ENCODE measurements at regions not wholly inside any gene's neighbourhood (a gene's known extent, or its start where the extent isn't known, plus 50 kb on each side); places are given as distances from the start of the nearest gene placed in this dataset.

DNA sequence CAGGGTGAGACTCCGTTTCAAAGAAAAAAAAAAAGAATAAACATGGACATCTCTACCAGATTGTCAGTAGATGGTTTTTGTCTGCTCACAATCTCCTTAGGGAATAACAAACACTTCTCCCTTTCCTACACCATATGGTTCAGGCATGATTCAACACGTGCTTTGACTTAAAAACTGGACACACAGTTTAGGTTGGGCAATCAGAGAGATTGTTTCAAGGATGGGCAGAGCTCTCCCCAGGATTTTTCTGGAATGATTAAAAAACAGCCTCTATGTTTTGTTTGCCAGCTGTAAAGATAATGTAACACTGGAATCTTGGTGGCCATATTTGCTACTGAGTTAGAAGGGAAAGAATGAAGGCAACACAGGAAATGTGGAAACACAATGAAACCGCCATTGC lies 150.1 kb upstream of the TSC22D1 start:
- no peak for DNase-seq (ENCODE audit: low read depth, low spot score)
- H3K79me2 ChIP-seq (ENCODE audit: insufficient read depth, low read length): no peaks in the 10 kb centered on the region
- no peak overlapping the region for H3K27ac ChIP-seq (ENCODE audit: low read depth, low read length)
- H4K20me1 ChIP-seq (ENCODE audit: insufficient read depth): no peaks in the 10 kb centered on the region
- peaks cover 4 to 29% of the 10 kb centered on the region in 2 experiments for H3K4me1 ChIP-seq (ENCODE audit: control insufficient read depth in 1 of 2, insufficient read depth in 2 of 2, low read length in 2 of 2)
- H3K27me3 ChIP-seq (ENCODE audit: insufficient read depth, low read length): no peaks in the 10 kb centered on the region
- no peaks in the 10 kb centered on the region for H3K36me3 ChIP-seq (ENCODE audit: control insufficient read depth in 1 of 2, insufficient read depth in 2 of 2, low read length in 2 of 2)
- TF ChIP-seq YY1 (IDR thresholded peaks at IDR 0.05; ENCODE audit: extremely low read depth, insufficient replicate concordance, low read depth, low read length) (no peak), JUND (IDR thresholded peaks at IDR 0.05) (no peak), SIN3A (IDR thresholded peaks at IDR 0.05; ENCODE audit: low read depth) (no peak), MAX (IDR thresholded peaks at IDR 0.05) (no peak), ZNF274 (IDR thresholded peaks at IDR 0.05; ENCODE audit: low read depth, low read length) (no peak), POLR2AphosphoS5 (IDR thresholded peaks at IDR 0.05; ENCODE audit: low read depth, low read length) (no peak), FOSL1 (IDR thresholded peaks at IDR 0.05; ENCODE audit: low read depth) (no peak), EGR1 (IDR thresholded peaks at IDR 0.05; ENCODE audit: low read depth) (no peak), ELF1 (IDR thresholded peaks at IDR 0.05; ENCODE audit: borderline replicate concordance, low read depth) (no peak)
- ChIA-PET POLR2A (interaction anchor here (0.8 to 1.4 kb wide), 2 partner anchors 12 to 98 kb away, joined by 3 to 5 read pairs; no protein-coding TSS in a partner anchor), CTCF (interaction anchor here (1.3 to 1.6 kb wide), 2 partner anchors 13 to 92 kb away, joined by 3 to 5 read pairs; no protein-coding TSS in a partner anchor), RAD21 (ENCODE audit: low non-redundant PET in 1 of 2, low total read pairs in 2 of 2, uncharacterized antibody in 2 of 2, unreplicated experiment in 2 of 2) (no interaction called here)
- no peak for ATAC-seq
- peak overlapping the region; percentile 96 for H2AFZ ChIP-seq (ENCODE audit: low read depth, low read length, poor library complexity, severe bottlenecking)
- no TSS peak for BruUV-seq (replicated peaks)
- H3K4me2 ChIP-seq (ENCODE audit: low read length): no peak overlapping the region
- intact Hi-C loops (cut with micrococcal nuclease): no loop called here
- no peak overlapping the region for H3K9ac ChIP-seq (ENCODE audit: low read length)
- no peak overlapping the region for H3K4me3 ChIP-seq (replicated peaks in 1 of 2; ENCODE audit: low read depth in 1 of 2, low read length in 2 of 2)
- H3K9me3 ChIP-seq (ENCODE audit: control insufficient read depth in 1 of 2, insufficient read depth in 1 of 2, low read depth in 1 of 2, low read length in 2 of 2): no peaks in the 10 kb centered on the region
- no peaks in the 10 kb centered on the region for H3K9me2 ChIP-seq (ENCODE audit: insufficient read depth)

DNA sequence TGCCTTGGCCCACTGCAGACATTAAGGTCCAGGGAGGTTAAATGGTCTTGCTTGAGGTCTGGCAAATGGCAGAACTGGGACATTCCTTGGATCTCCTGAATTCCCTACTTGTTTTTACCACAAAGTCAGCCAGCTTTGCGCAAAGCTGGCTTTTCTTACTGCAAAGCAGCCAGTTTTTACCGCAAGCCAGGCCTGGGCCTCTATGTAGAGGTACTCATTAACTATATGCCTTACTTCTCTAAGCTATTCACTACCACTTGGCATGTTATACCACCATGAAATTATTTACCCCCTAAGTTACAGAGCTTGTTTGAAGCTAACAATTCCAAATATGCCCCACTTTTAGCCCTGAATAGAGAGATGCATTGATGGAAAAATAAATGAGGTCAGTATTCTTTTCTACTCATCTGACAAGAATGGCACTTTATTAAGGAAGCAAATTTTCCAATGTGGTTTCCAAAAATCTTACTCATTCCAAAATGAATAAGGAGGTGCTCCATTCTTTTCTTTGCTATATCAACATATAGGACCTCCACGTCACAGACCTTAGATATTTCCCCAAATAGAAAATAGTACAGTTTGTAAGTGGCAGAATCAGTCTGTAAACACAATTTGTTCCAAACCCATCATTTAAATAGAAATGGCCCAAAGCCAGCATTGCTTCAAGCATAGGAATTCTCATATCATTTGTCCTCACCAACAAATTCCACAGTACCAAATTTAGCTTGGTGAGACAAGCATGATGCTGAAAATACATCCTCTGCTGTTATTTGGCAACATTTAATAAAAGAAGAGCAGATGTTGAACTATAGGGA lies 143.9 kb upstream of the TSC22D1 start:
- H3K27me3 ChIP-seq (ENCODE audit: insufficient read depth, low read length): no peaks in the 10 kb centered on the region
- H3K9ac ChIP-seq (ENCODE audit: low read length): no peak overlapping the region
- no peak for ATAC-seq
- ChIA-PET RAD21 (ENCODE audit: low non-redundant PET in 1 of 2, low total read pairs in 2 of 2, uncharacterized antibody in 2 of 2, unreplicated experiment in 2 of 2) (no interaction called here), CTCF (no interaction called here), POLR2A (interaction anchor here (1.1 kb wide), 1 partner anchor 285 kb away, joined by 3 read pairs; no protein-coding TSS in a partner anchor)
- TF ChIP-seq SP1 (IDR thresholded peaks at IDR 0.05; ENCODE audit: low read depth): no peak
- TF ChIP-seq POLR2A (IDR thresholded peaks at IDR 0.05; ENCODE audit: borderline replicate concordance, extremely low read depth, insufficient read depth, insufficient read length): no peak
- no peak for TF ChIP-seq ZBTB33 (IDR thresholded peaks at IDR 0.05; ENCODE audit: extremely low read depth, insufficient replicate concordance, low read length)
- TF ChIP-seq CEBPB (IDR thresholded peaks at IDR 0.05; ENCODE audit: low read depth): no peak
- TF ChIP-seq CBX3 (IDR thresholded peaks at IDR 0.05; ENCODE audit: low read depth): no peak
- no peaks in the 10 kb centered on the region for H3K9me3 ChIP-seq (ENCODE audit: control insufficient read depth in 1 of 2, insufficient read depth in 1 of 2, low read depth in 1 of 2, low read length in 2 of 2)
- no peak for DNase-seq (ENCODE audit: low read depth, low spot score)
- peaks cover 3 to 22% of the 10 kb centered on the region in 2 experiments for H3K4me1 ChIP-seq (ENCODE audit: control insufficient read depth in 1 of 2, insufficient read depth in 2 of 2, low read length in 2 of 2)
- H4K20me1 ChIP-seq (ENCODE audit: insufficient read depth): no peaks in the 10 kb centered on the region
- no peaks in the 10 kb centered on the region for H3K36me3 ChIP-seq (ENCODE audit: control insufficient read depth in 1 of 2, insufficient read depth in 2 of 2, low read length in 2 of 2)
- H2AFZ ChIP-seq (ENCODE audit: low read depth, low read length, poor library complexity, severe bottlenecking): peak overlapping the region; percentile 42
- H3K79me2 ChIP-seq (ENCODE audit: insufficient read depth, low read length): no peaks in the 10 kb centered on the region
- H3K27ac ChIP-seq (ENCODE audit: low read depth, low read length): no peak overlapping the region
- H3K4me3 ChIP-seq (replicated peaks in 1 of 2; ENCODE audit: low read depth in 1 of 2, low read length in 2 of 2): no peak overlapping the region
- intact Hi-C loops (cut with micrococcal nuclease): no loop called here
- BruUV-seq (replicated peaks): no TSS peak
- no peaks in the 10 kb centered on the region for H3K9me2 ChIP-seq (ENCODE audit: insufficient read depth)
- H3K4me2 ChIP-seq (ENCODE audit: low read length): no peak overlapping the region

Measured in HCT116 (cell line).